Naive thymus-derived CD4-positive, alpha-beta T cell (primary cell): ENCODE measurements at regions not wholly inside any gene's neighbourhood (a gene's known extent, or its start where the extent isn't known, plus 50 kb on each side); places are given as distances from the start of the nearest gene placed in this dataset.

Experiments
- ATAC-seq: fragments of 150-1000 bp; cut with Tn5 transposase; 2 replicates; pipeline ENCODE4 v1.10.0; 2021; ENCODE audit warnings: mild to moderate bottlenecking, moderate library complexity
- CTCF ChIA-PET: fragments of 350-600 bp; sonication (Branson Sonifier 250); formaldehyde crosslinking; loops from one replicate; lab custom pipeline; 2021; ENCODE audit warnings: antibody characterized with exemption; lab: Charles Lee
- POLR2A ChIA-PET: fragments of 350-600 bp; sonication (Branson Sonifier 250); formaldehyde crosslinking; loops from one replicate; lab custom pipeline; 2021; ENCODE audit warnings: antibody characterized with exemption, inconsistent platforms; lab: Charles Lee
- DNase-seq, 9 donors: peaks; one replicate each; pipeline versions ENCODE4 v3.0.0 to v3.0.0-alpha.2; 2020 to 2022; ENCODE audit warnings: mixed read lengths in 1 of 9
- H3K27ac ChIP-seq: one replicate; pipeline ENCODE4 v1.7.0; 2013; ENCODE audit warnings: mild to moderate bottlenecking, low read depth, low read length, moderate library complexity
- H3K27me3 ChIP-seq, 2 donors: one replicate each; pipeline ENCODE4 v1.7.0; 2013; ENCODE audit warnings: low read length in 2 of 2, mild to moderate bottlenecking in 2 of 2, moderate library complexity in 2 of 2; ENCODE audit not compliant: control insufficient read depth in 2 of 2, insufficient read depth in 2 of 2
- H3K36me3 ChIP-seq, 3 experiments: 1 replicate in 2 of 3; 2 replicates in 1 of 3; pipeline ENCODE4 v1.7.0; 2013; ENCODE audit warnings: low read length in 3 of 3, mild to moderate bottlenecking in 3 of 3, moderate library complexity in 1 of 3; ENCODE audit not compliant: insufficient read depth in 3 of 3, control insufficient read depth in 2 of 3
- H3K4me1 ChIP-seq, 2 donors: one replicate each; pipeline ENCODE4 v1.7.0; 2013; ENCODE audit warnings: low read length in 2 of 2, mild to moderate bottlenecking in 2 of 2, moderate library complexity in 1 of 2; ENCODE audit not compliant: control insufficient read depth in 2 of 2, insufficient read depth in 2 of 2
- H3K4me3 ChIP-seq: 2 replicates; pipeline ENCODE4 v1.7.0; 2013; ENCODE audit warnings: mild to moderate bottlenecking, low read length
- H3K9me3 ChIP-seq, 3 experiments: 1 replicate in 2 of 3; 2 replicates in 1 of 3; pipeline ENCODE4 v1.7.0; 2013; ENCODE audit warnings: low read length in 3 of 3; ENCODE audit not compliant: control insufficient read depth in 2 of 3
- H3K27ac Mint-ChIP-seq, 9 donors: one replicate each; pipeline ENCODE4 v1.8.0; 2020 to 2022; ENCODE audit warnings: mixed read lengths in 9 of 9, mild to moderate bottlenecking in 8 of 9, moderate library complexity in 5 of 9, inconsistent platforms in 2 of 9
- H3K27me3 Mint-ChIP-seq, 5 donors: one replicate each; pipeline ENCODE4 v1.8.0; 2021 to 2022; ENCODE audit warnings: mixed read lengths in 5 of 5, mild to moderate bottlenecking in 1 of 5
- H3K36me3 Mint-ChIP-seq, 5 donors: one replicate each; pipeline ENCODE4 v1.8.0; 2020 to 2022; ENCODE audit warnings: mixed read lengths in 5 of 5, mild to moderate bottlenecking in 3 of 5, inconsistent platforms in 1 of 5
- H3K4me1 Mint-ChIP-seq, 7 donors: one replicate each; pipeline ENCODE4 v1.8.0; 2020 to 2022; ENCODE audit warnings: mixed read lengths in 7 of 7, mild to moderate bottlenecking in 3 of 7, inconsistent platforms in 1 of 7
- H3K4me3 Mint-ChIP-seq, 10 donors: one replicate each; pipeline ENCODE4 v1.8.0; 2020 to 2022; ENCODE audit warnings: mild to moderate bottlenecking in 10 of 10, mixed read lengths in 10 of 10, moderate library complexity in 6 of 10, inconsistent platforms in 2 of 10
- H3K9me3 Mint-ChIP-seq, 11 donors: one replicate each; pipeline ENCODE4 v1.8.0; 2020 to 2022; ENCODE audit warnings: mixed read lengths in 11 of 11, mild to moderate bottlenecking in 4 of 11, inconsistent platforms in 1 of 11, moderate library complexity in 1 of 11
- intact Hi-C, 2 donors: fragments of 100-400 bp; cut with micrococcal nuclease; formaldehyde crosslinking; loops; one replicate each; pipeline ENCODE4 v1.15.1; 2023

DNA sequence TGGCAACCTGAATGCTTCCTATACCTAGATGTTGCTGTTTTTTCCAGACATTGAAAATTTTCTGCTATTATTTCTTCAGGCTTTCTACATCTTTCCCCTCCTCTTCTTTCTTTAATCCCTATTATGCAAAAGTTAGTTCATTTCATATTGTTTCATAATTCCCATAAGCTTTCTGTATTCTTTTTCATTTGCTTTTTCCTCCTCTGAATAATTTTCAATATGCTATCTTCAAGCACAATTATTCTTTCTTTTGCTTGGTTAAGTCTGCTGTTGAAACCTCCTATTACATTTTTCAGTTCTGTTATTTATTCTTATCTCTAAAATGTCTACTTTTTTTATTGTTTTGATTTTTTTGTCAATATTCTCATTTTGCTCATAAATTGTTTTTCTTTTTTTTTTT is 947.1 kb upstream of the MIR17HG start:
- H3K4me1 ChIP-seq = no peaks in the 10 kb centered on the region
- H3K27ac ChIP-seq = no peak overlapping the region
- H3K9me3 ChIP-seq = peaks cover 0 to 10% (median 0%) of the 10 kb centered on the region in 3 experiments
- H3K27me3 ChIP-seq = no peaks in the 10 kb centered on the region
- intact Hi-C loops = no loop called here
- DNase-seq = no peak
- no peak for ATAC-seq
- no peak overlapping the region for H3K4me3 ChIP-seq
- CTCF ChIA-PET = no interaction called here
- H3K4me3 Mint-ChIP-seq = no peak overlapping the region
- H3K9me3 Mint-ChIP-seq = peaks cover 0 to 34% (median 11%) of the 10 kb centered on the region in 11 donors
- POLR2A ChIA-PET = no interaction called here
- no peaks in the 10 kb centered on the region for H3K4me1 Mint-ChIP-seq
- H3K36me3 Mint-ChIP-seq = no peaks in the 10 kb centered on the region
- H3K36me3 ChIP-seq = no peaks in the 10 kb centered on the region
- no peaks in the 10 kb centered on the region for H3K27me3 Mint-ChIP-seq
- H3K27ac Mint-ChIP-seq = no peak overlapping the region

GRCh38 chr13:90401150-90401549 is 946.3 kb upstream of the MIR17HG start:
- ATAC-seq (no peak), DNase-seq (no peak)
- Mint-ChIP-seq H3K27ac (no peak overlapping the region), H3K4me3 (no peak overlapping the region), H3K36me3 (no peaks in the 10 kb centered on the region), H3K4me1 (no peaks in the 10 kb centered on the region), H3K27me3 (no peaks in the 10 kb centered on the region), H3K9me3 (peaks cover 0 to 35% (median 11%) of the 10 kb centered on the region in 11 donors)
- Histone ChIP-seq H3K4me3 (no peak overlapping the region), H3K9me3 (peaks cover 0 to 10% (median 0%) of the 10 kb centered on the region in 3 experiments), H3K27me3 (no peaks in the 10 kb centered on the region), H3K36me3 (no peaks in the 10 kb centered on the region), H3K27ac (no peak overlapping the region), H3K4me1 (no peaks in the 10 kb centered on the region)
- ChIA-PET POLR2A (no interaction called here), CTCF (no interaction called here)
- intact Hi-C loops = no loop called here

DNA sequence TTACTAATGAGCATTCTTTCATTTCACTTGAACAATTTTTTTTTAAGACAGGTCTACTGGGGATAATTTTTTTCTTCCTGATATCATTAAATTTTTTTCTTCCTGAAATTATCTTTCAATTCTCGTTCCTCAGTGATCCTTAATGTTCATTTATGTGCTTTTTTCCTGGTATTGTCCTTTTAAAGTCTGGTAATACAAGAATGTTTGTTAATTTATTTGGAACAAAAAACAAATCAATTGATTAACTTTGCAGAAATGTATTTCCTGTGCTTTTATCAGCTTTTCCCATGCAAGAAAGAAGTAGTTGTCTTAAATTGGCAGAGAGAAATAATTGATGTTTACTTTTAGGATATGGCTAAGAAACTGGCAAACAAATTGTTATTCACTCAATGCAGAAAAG is 945.4 kb upstream of the MIR17HG start:
- intact Hi-C loops = no loop called here
- no peaks in the 10 kb centered on the region for H3K27me3 Mint-ChIP-seq
- H3K9me3 ChIP-seq = peaks cover 0 to 10% (median 0%) of the 10 kb centered on the region in 3 experiments
- H3K4me3 Mint-ChIP-seq = no peak overlapping the region
- H3K27ac ChIP-seq = no peak overlapping the region
- ATAC-seq = no peak
- H3K27me3 ChIP-seq = no peaks in the 10 kb centered on the region
- no peaks in the 10 kb centered on the region for H3K4me1 ChIP-seq
- ChIA-PET POLR2A (no interaction called here), CTCF (no interaction called here)
- no peak overlapping the region for H3K27ac Mint-ChIP-seq
- peaks cover 0 to 36% (median 14%) of the 10 kb centered on the region in 11 donors for H3K9me3 Mint-ChIP-seq
- no peaks in the 10 kb centered on the region for H3K36me3 Mint-ChIP-seq
- no peak for DNase-seq
- no peaks in the 10 kb centered on the region for H3K4me1 Mint-ChIP-seq
- H3K36me3 ChIP-seq = no peaks in the 10 kb centered on the region
- no peak overlapping the region for H3K4me3 ChIP-seq

- Histone ChIP-seq H3K36me3 (no peaks in the 10 kb centered on the region), H3K4me1 (no peaks in the 10 kb centered on the region), H3K4me3 (no peak overlapping the region), H3K27ac (no peak overlapping the region), H3K9me3 (peaks cover 0 to 10% (median 0%) of the 10 kb centered on the region in 3 experiments), H3K27me3 (no peaks in the 10 kb centered on the region)
- Mint-ChIP-seq H3K27ac (no peak overlapping the region), H3K36me3 (no peaks in the 10 kb centered on the region), H3K4me1 (no peaks in the 10 kb centered on the region), H3K27me3 (no peaks in the 10 kb centered on the region), H3K4me3 (no peak overlapping the region), H3K9me3 (peaks cover 0 to 39% (median 14%) of the 10 kb centered on the region in 11 donors)
- POLR2A ChIA-PET = no interaction called here
- DNase-seq = no peak
- CTCF ChIA-PET = no interaction called here
- ATAC-seq = no peak
- intact Hi-C loops = no loop called here
Measured at GRCh38 chr13:90402613-90403012, 944.9 kb upstream of the MIR17HG start.

DNA sequence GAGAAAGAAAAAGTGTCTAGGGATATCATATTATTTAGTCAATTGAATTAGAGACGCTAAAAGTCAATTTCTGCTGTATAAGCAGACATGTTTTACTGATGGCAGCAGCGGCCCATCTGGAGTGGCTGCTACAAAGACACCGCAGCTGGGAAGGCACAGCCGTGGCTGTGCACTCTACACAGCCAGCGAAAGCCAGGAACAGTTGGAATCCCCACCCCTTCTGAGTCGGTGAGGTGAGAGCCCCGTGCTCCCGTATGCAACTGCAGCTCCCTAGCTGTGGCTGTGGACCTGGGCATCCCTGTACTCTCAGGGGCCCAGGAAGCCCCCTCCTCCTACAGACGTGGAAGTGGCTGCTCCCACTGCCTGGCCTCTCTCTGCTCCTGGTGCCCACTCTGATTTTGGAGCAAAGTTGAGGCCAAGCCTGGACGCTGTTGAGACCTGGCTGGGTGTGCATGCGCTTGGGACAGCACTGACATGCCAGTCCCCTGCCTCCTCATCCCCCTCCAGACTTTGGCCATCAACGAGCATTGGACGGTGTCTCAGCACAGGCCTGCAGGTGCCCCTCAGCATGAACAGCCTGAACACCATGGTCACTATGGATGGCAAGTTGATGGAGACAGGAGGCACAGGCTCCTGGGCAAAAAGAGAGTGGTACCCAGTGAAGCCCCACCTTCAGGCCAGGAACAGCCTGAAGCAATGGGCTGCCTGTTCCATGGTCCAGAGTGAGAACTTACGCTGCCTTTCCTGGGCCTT is 944.0 kb upstream of the MIR17HG start:
- H3K36me3 Mint-ChIP-seq = no peaks in the 10 kb centered on the region
- ChIA-PET CTCF (interaction anchor here (0.6 kb wide), 1 partner anchor 15 kb away, joined by 3 read pairs; no protein-coding TSS in a partner anchor), POLR2A (no interaction called here)
- peaks cover 0 to 39% (median 17%) of the 10 kb centered on the region in 11 donors for H3K9me3 Mint-ChIP-seq
- H3K27me3 ChIP-seq = no peaks in the 10 kb centered on the region
- H3K27ac Mint-ChIP-seq = no peak overlapping the region
- no peak for ATAC-seq
- DNase-seq = no peak
- H3K27ac ChIP-seq = no peak overlapping the region
- H3K4me3 ChIP-seq = no peak overlapping the region
- peaks cover 0 to 10% (median 0%) of the 10 kb centered on the region in 3 experiments for H3K9me3 ChIP-seq
- no peaks in the 10 kb centered on the region for H3K4me1 Mint-ChIP-seq
- intact Hi-C loops = no loop called here
- no peaks in the 10 kb centered on the region for H3K27me3 Mint-ChIP-seq
- H3K4me1 ChIP-seq = no peaks in the 10 kb centered on the region
- H3K4me3 Mint-ChIP-seq = no peak overlapping the region
- no peaks in the 10 kb centered on the region for H3K36me3 ChIP-seq

DNA sequence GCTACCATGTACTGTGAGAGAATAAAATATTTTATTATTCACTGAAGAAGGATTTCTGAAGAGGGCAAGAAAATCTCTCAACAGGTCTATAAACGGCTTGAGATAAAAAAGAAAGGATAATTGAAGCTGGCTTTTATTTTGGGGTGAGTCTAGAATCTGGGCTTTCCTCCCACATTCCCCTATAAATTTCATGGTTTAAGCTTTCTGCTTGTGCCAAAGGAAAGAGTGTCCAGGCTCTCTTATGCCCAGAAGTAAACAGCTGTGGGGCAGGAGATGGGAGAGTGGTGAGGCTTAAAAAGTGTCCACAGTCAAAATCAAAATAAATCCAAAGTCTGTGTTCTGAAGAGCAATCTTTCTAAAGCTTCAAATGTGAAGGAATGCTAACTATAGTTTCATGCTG is 942.2 kb upstream of the MIR17HG start:
- Mint-ChIP-seq H3K36me3 (no peaks in the 10 kb centered on the region), H3K4me1 (no peaks in the 10 kb centered on the region), H3K9me3 (peaks cover 0 to 40% (median 14%) of the 10 kb centered on the region in 11 donors), H3K27ac (no peak overlapping the region), H3K4me3 (no peak overlapping the region), H3K27me3 (no peaks in the 10 kb centered on the region)
- ChIA-PET POLR2A (no interaction called here), CTCF (no interaction called here)
- Histone ChIP-seq H3K9me3 (peaks cover 0 to 10% (median 0%) of the 10 kb centered on the region in 3 experiments), H3K27me3 (no peaks in the 10 kb centered on the region), H3K4me1 (no peaks in the 10 kb centered on the region), H3K36me3 (no peaks in the 10 kb centered on the region), H3K4me3 (no peak overlapping the region), H3K27ac (no peak overlapping the region)
- DNase-seq = no peak
- no peak for ATAC-seq
- intact Hi-C loops = no loop called here

DNA sequence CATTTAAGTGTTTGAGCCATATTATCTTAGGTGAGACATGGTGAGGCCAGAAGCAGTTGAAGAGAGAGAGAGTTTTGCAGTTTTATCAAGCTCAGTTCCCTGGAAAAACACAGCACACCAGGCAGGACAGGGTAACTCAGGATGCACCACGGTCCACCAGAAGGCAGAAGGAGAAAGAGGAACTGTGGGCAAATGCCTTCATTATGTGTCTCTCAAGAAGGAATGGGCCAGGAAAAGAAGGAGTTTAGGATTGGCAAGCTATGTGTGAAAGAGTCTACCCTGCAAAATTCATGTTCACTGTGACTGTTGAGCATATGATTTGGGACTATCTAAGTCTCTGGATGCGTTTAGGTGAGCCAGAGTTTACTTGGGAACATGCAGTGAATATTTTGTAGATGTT is 934.5 kb upstream of the MIR17HG start:
- no peak overlapping the region for H3K4me3 ChIP-seq
- Mint-ChIP-seq H3K4me3 (peak overlapping the region in 1 of 10 donors; percentile 35), H3K9me3 (peaks cover 0 to 23% (median 4%) of the 10 kb centered on the region in 11 donors), H3K27ac (no peak overlapping the region), H3K4me1 (no peaks in the 10 kb centered on the region), H3K36me3 (no peaks in the 10 kb centered on the region), H3K27me3 (no peaks in the 10 kb centered on the region)
- intact Hi-C loops = no loop called here
- H3K4me1 ChIP-seq = no peaks in the 10 kb centered on the region
- no peak overlapping the region for H3K27ac ChIP-seq
- H3K36me3 ChIP-seq = no peaks in the 10 kb centered on the region
- no peaks in the 10 kb centered on the region for H3K27me3 ChIP-seq
- ATAC-seq (no peak), DNase-seq (no peak)
- ChIA-PET CTCF (no interaction called here), POLR2A (no interaction called here)
- no peaks in the 10 kb centered on the region for H3K9me3 ChIP-seq
